Esophagus squamous epithelium (tissue), 5 donors: ENCODE measurements at regions not wholly inside any gene's neighbourhood (a gene's known extent, or its start where the extent isn't known, plus 50 kb on each side); places are given as distances from the start of the nearest gene placed in this dataset.

Experiments used
- DNase-seq: peaks from one replicate; lab custom pipeline; 2025; lab: John Stamatoyannopoulos, UW
- H3K27ac ChIP-seq, 4 donors: fragments of 200-600 bp; sonication (generic); one replicate each; pipeline ENCODE4 v1.5.1; 2016 to 2019; ENCODE audit warnings: mild to moderate bottlenecking in 1 of 4
- H3K27me3 ChIP-seq, 4 donors: fragments of 200-600 bp; sonication (generic); 1 replicate in 3 of 4; 2 replicates in 1 of 4; pipeline versions ENCODE4 v1.5.1 to v1.6.0; 2017 to 2021; ENCODE audit warnings: antibody characterized with exemption in 1 of 4
- H3K36me3 ChIP-seq, 3 donors: fragments of 200-600 bp; sonication (generic); one replicate each; pipeline ENCODE4 v1.5.1; 2016 to 2019
- H3K4me1 ChIP-seq, 3 donors: fragments of 200-600 bp; sonication (generic); one replicate each; pipeline ENCODE4 v1.5.1; 2017 to 2019
- H3K4me3 ChIP-seq, 4 donors: fragments of 200-600 bp; sonication (generic); 1 replicate in 3 of 4; 2 replicates in 1 of 4; pipeline ENCODE4 v1.5.1; 2016 to 2019; ENCODE audit warnings: mild to moderate bottlenecking in 2 of 4, moderate library complexity in 1 of 4
- H3K9me3 ChIP-seq, 3 donors: fragments of 200-600 bp; sonication (generic); one replicate each; pipeline ENCODE4 v1.5.1; 2016 to 2019
- POLR2A ChIP-seq, 4 donors: fragments of 450-650 bp; IDR thresholded peaks; one replicate each; pipeline ENCODE4 v1.6.1; 2017; ENCODE audit warnings: antibody characterized with exemption in 4 of 4, mild to moderate bottlenecking in 4 of 4, moderate library complexity in 3 of 4
- WGBS, 2 donors: methylation state at CpG; one replicate each; pipeline ENCODE4 v1.1.5; 2018; 5-methylcytosine and 5-hydroxymethylcytosine counted together
- intact Hi-C: fragments of 100-400 bp; cut with DNase I; formaldehyde crosslinking; loops from one replicate; pipeline ENCODE4 v1.15.0; 2022
- TF ChIP-seq, protein P1 (sequence below), 6 experiments: fragments of 450-650 bp in 4 of 6; fragments of 200-600 bp in 2 of 6; sonication (generic) in 2 of 6; IDR thresholded peaks; one replicate each; pipeline ENCODE4 v1.5.1; 2016 to 2019; ENCODE audit warnings: antibody characterized with exemption in 6 of 6, mild to moderate bottlenecking in 4 of 6, moderate library complexity in 4 of 6
- donor health status: DM: yes; HTN: yes; CAD: no.

DNA sequence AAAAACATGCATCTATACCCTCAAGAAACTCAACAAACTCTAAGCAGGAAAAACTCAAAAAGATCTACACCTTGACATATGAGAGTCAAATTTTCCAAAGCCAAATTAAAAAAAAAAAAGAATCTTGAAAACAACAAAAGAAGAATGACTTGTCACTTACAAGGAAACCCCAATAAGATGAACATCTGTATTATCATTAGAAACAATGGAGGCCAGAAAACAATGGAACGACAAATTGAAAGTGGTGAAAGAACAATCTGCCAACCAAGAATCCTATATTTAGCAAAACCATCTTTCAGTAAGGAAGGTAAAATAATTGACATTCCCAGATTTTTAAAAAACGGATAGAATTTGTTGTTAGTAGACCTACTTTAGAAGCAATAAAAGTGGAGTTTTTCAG, 516.8 kb downstream of the ACTR3B start:
- Histone ChIP-seq H3K36me3 (no peaks in the 10 kb centered on the region), H3K4me1 (no peaks in the 10 kb centered on the region), H3K27ac (no peak overlapping the region), H3K4me3 (no peak overlapping the region), H3K9me3 (peaks cover 0 to 4% (median 0%) of the 10 kb centered on the region in 3 donors), H3K27me3 (no peaks in the 10 kb centered on the region)
- TF ChIP-seq, protein P1, sequence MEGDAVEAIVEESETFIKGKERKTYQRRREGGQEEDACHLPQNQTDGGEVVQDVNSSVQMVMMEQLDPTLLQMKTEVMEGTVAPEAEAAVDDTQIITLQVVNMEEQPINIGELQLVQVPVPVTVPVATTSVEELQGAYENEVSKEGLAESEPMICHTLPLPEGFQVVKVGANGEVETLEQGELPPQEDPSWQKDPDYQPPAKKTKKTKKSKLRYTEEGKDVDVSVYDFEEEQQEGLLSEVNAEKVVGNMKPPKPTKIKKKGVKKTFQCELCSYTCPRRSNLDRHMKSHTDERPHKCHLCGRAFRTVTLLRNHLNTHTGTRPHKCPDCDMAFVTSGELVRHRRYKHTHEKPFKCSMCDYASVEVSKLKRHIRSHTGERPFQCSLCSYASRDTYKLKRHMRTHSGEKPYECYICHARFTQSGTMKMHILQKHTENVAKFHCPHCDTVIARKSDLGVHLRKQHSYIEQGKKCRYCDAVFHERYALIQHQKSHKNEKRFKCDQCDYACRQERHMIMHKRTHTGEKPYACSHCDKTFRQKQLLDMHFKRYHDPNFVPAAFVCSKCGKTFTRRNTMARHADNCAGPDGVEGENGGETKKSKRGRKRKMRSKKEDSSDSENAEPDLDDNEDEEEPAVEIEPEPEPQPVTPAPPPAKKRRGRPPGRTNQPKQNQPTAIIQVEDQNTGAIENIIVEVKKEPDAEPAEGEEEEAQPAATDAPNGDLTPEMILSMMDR (IDR thresholded peaks at IDR 0.05), result no peak
- no peak for TF ChIP-seq POLR2A (IDR thresholded peaks at IDR 0.05)
- DNase-seq, result no peak
- intact Hi-C loops, result no loop called here
- WGBS, 2 donors, result 74 to 83% methylated on average over 2 of the region's 2 CpGs

DNA sequence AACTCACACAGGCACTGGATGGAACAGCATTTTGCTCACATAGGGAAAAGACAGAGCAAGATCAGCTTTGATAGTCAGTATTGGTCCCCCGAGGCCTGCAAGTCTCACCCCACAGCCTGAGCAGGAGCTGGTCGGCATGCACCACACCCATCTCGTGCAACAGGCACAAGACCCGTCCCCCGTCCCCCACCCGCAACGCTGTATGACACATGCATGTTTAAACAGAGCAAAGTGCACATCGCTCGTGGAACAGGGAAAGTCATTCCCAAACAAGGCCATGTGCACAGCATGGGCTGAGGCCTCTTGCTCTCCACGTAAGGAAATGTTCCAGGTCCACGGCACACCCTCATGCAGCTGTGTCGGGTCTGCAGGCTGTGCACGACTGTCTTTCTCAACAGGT, 527.2 kb downstream of the ACTR3B start:
- TF ChIP-seq POLR2A (IDR thresholded peaks at IDR 0.05), result no peak
- TF ChIP-seq, protein P1 (IDR thresholded peaks at IDR 0.05), result no peak
- Histone ChIP-seq H3K27ac (no peak overlapping the region), H3K36me3 (no peaks in the 10 kb centered on the region), H3K4me1 (no peaks in the 10 kb centered on the region), H3K9me3 (no peaks in the 10 kb centered on the region), H3K4me3 (no peak overlapping the region), H3K27me3 (no peaks in the 10 kb centered on the region)
- DNase-seq, result no peak
- intact Hi-C loops, result no loop called here
- WGBS, 2 donors, result 81 to 90% methylated on average over 11 to 12 of the region's 13 CpGs

DNA sequence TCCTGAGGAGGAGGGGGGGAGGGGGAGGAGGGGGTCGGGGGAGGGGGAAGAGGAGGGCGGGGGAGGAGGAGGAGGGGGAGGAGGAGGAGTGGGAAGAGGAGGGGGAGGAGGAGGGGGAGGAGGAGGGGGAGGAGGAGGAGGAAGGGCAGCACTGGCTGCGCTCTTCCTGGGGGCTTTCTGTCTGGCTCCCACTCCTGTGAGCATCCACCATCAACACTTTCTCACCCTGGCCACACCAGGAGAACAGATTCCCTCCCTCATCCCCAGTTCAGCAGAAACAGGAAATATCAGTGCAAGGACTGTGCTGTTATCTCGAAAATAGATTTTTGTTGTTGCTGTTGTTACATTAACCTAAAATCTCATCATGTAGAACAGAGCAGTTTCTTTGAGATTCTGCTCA, 530.5 kb downstream of the ACTR3B start:
- H3K27me3 ChIP-seq, result no peaks in the 10 kb centered on the region
- no peak for DNase-seq
- H3K9me3 ChIP-seq, result no peaks in the 10 kb centered on the region
- 44 to 69% methylated on average over 2 to 3 of the region's 4 CpGs for WGBS, 2 donors
- H3K27ac ChIP-seq, result no peak overlapping the region
- no peaks in the 10 kb centered on the region for H3K4me1 ChIP-seq
- H3K36me3 ChIP-seq, result no peaks in the 10 kb centered on the region
- intact Hi-C loops, result no loop called here
- no peak overlapping the region for H3K4me3 ChIP-seq
- TF ChIP-seq, protein P1 (IDR thresholded peaks at IDR 0.05), result no peak
- no peak for TF ChIP-seq POLR2A (IDR thresholded peaks at IDR 0.05)

DNA sequence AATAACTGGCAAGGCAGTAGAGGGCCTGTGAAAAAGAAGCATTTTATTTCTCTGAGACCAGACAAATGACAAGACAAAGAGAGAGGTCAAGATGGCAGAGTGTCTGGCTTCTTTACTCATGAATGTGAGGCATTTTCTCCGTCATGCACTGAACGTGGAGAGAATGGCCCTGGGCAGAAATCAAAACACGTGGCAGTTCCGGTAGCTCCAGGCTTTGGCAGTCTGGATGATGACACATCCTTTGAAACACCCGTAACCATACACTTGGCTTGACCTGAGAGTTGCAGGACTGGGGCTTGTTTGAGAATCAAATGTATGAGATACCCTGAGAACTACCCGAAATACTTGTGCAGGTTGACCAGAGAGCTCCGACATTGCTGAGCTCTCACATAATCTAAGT, 537.6 kb downstream of the ACTR3B start:
- no peaks in the 10 kb centered on the region for H3K4me1 ChIP-seq
- no peak overlapping the region for H3K27ac ChIP-seq
- H3K9me3 ChIP-seq, result no peaks in the 10 kb centered on the region
- intact Hi-C loops, result no loop called here
- no peak overlapping the region for H3K4me3 ChIP-seq
- TF ChIP-seq POLR2A (IDR thresholded peaks at IDR 0.05), result no peak
- TF ChIP-seq, protein P1 (IDR thresholded peaks at IDR 0.05), result no peak
- WGBS, 2 donors, result 50 to 60% methylated on average over 7 of the region's 7 CpGs
- H3K27me3 ChIP-seq, result no peaks in the 10 kb centered on the region
- no peaks in the 10 kb centered on the region for H3K36me3 ChIP-seq
- DNase-seq, result no peak

DNA sequence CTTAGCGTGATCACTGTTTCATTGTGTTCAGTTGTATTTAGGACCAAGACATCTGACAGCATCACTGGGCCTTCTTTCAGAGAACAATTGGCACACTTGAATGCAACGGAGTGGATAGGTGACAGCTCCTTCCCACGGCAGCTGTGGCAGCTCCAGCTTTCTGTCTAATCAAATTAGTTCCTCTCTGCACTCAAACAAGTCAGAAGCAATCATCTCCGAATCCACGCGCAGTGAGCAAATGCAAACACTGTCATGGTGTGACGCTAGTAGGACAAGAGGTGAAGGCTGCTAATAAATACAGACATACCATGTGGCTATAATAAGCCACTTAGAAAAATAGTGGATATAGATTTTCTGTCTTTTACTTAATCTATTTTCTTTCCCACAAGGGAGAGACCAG, 542.4 kb downstream of the ACTR3B start:
- Histone ChIP-seq H3K4me3 (no peak overlapping the region), H3K9me3 (no peaks in the 10 kb centered on the region), H3K36me3 (no peaks in the 10 kb centered on the region), H3K27me3 (no peaks in the 10 kb centered on the region), H3K27ac (no peak overlapping the region), H3K4me1 (no peaks in the 10 kb centered on the region)
- TF ChIP-seq, protein P1 (IDR thresholded peaks at IDR 0.05), result no peak
- TF ChIP-seq POLR2A (IDR thresholded peaks at IDR 0.05), result no peak
- DNase-seq, result no peak
- WGBS, 2 donors, result 54 to 61% methylated on average over 7 of the region's 7 CpGs
- intact Hi-C loops, result no loop called here
